ENCODE measurements at regions not wholly inside any gene's neighbourhood (a gene's known extent, or its start where the extent isn't known, plus 50 kb on each side); places are given as distances from the start of the nearest gene placed in this dataset.
"Not testable (repeated sequence)": the region's sequence is repeated elsewhere in the genome, so short reads cannot be mapped to it uniquely, and the experiment has no call there.

DNA sequence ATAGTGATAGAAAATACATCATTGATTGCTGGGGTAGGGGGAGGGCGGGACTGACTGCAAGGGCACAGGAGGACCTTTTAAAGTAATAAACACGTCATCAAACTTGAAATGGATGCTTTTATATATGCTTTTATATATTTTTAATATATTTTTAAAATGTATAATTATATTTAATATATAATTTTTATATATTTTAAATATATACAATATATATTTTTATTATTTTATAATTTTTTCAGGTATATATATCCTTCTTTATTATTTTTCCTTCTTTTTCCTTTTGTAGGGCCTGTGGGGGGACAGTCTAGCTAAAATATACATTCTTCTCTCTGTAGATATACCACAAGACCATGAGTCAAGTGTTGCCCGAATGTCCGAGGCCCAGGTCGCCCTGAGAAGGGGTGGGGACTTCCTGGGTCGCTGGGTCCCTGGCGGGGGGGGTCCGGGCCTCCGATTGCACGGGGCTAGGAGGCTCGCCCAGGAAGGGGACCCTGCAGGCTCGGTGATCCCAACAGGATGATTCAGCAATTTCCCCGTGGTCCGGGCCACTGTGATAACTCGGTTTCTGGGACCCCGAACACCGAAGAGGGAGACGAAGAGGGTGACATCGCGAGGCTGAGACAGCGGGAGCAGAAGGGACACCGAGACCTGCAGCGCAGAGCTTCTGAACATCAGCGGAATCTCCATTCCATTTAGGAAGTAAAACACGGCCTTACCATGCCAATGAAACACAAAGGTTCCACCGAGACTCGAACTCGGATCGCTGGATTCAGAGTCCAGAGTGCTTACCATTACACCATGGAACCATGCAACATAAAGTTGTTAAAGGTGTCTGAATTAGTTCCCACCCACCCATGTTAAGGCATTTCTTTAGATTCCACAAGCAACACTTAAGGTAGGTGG lies 112.5 kb upstream of the NBPF11 start:
- in situ Hi-C loops (cut with MboI; ENCODE audit: low pct_ligation_motif_present in 1 of 4, low pct_unique_long_range_greater_than_20kb in 1 of 4, low sequenced_read_pairs in 3 of 4) (no loop called here), intact Hi-C loops (cut with DNase I; ENCODE audit: low total_unique reads) (no loop called here)
- Histone ChIP-seq H3K36me3 (no peaks in the 10 kb centered on the region), H3K27me3 (peaks cover 11% of the 10 kb centered on the region), H3K9me3 (no peaks in the 10 kb centered on the region), H3K27ac (peak overlapping the region in 1 of 4 donors; percentile 66), H3K4me1 (peaks cover 0 to 6% (median 3%) of the 10 kb centered on the region in 4 donors), H3K4me3 (peak overlapping the region in 3 of 4 donors; percentile 41 to 55 (median 42))
- TF ChIP-seq CTCF (IDR thresholded peaks at IDR 0.05) (no peak), POLR2A (IDR thresholded peaks at IDR 0.05) (no peak), POLR2AphosphoS5 (IDR thresholded peaks at IDR 0.05) (no peak), EP300 (IDR thresholded peaks at IDR 0.05; ENCODE audit: low read depth) (no peak)
- 51 to 63% methylated on average over 14 to 29 of the region's 29 CpGs for WGBS, 2 donors (ENCODE audit: low coverage in 1 of 2)
- DNase-seq = no peak

- Histone ChIP-seq H3K36me3 (no peaks in the 10 kb centered on the region), H3K27me3 (peaks cover 11% of the 10 kb centered on the region), H3K4me1 (peaks cover 0 to 6% (median 3%) of the 10 kb centered on the region in 4 donors), H3K9me3 (no peaks in the 10 kb centered on the region), H3K4me3 (peak overlapping the region; percentile 31 to 55 (median 42)), H3K27ac (peak overlapping the region; percentile 57 to 78 (median 65))
- in situ Hi-C loops (cut with MboI; ENCODE audit: low pct_ligation_motif_present in 1 of 4, low pct_unique_long_range_greater_than_20kb in 1 of 4, low sequenced_read_pairs in 3 of 4) = no loop called here
- TF ChIP-seq POLR2AphosphoS5 (IDR thresholded peaks at IDR 0.05) (no peak), CTCF (IDR thresholded peaks at IDR 0.05) (no peak), EP300 (IDR thresholded peaks at IDR 0.05; ENCODE audit: low read depth) (no peak), POLR2A (IDR thresholded peaks at IDR 0.05) (no peak)
- intact Hi-C loops (cut with DNase I; ENCODE audit: low total_unique reads) = no loop called here
- DNase-seq = peak; percentile 57
- WGBS, 2 donors (ENCODE audit: low coverage in 1 of 2) = 2 to 10% methylated on average over 2 to 17 of the region's 17 CpGs
Measured at GRCh38 chr1:148263906-148264255, 111.8 kb upstream of the NBPF11 start.

GRCh38 chr1:148263128-148263905 lies 111.2 kb upstream of the NBPF11 start:
- H3K36me3 ChIP-seq = no peaks in the 10 kb centered on the region
- WGBS, 2 donors (ENCODE audit: low coverage in 1 of 2) = 0 to 2% methylated on average over 13 to 43 of the region's 43 CpGs
- no peaks in the 10 kb centered on the region for H3K9me3 ChIP-seq
- peaks cover 11% of the 10 kb centered on the region for H3K27me3 ChIP-seq
- H3K4me1 ChIP-seq = peaks cover 0 to 6% (median 3%) of the 10 kb centered on the region in 4 donors
- intact Hi-C loops (cut with DNase I; ENCODE audit: low total_unique reads) (no loop called here), in situ Hi-C loops (cut with MboI; ENCODE audit: low pct_ligation_motif_present in 1 of 4, low pct_unique_long_range_greater_than_20kb in 1 of 4, low sequenced_read_pairs in 3 of 4) (no loop called here)
- TF ChIP-seq POLR2A (IDR thresholded peaks at IDR 0.05) (peak; percentile 95), POLR2AphosphoS5 (IDR thresholded peaks at IDR 0.05) (peak; percentile 45 to 96 (median 95)), CTCF (IDR thresholded peaks at IDR 0.05) (no peak)
- H3K4me3 ChIP-seq = peak overlapping the region; percentile 31 to 55 (median 42)
- DNase-seq = peak; percentile 80
- peak overlapping the region; percentile 57 to 78 (median 65) for H3K27ac ChIP-seq

DNA sequence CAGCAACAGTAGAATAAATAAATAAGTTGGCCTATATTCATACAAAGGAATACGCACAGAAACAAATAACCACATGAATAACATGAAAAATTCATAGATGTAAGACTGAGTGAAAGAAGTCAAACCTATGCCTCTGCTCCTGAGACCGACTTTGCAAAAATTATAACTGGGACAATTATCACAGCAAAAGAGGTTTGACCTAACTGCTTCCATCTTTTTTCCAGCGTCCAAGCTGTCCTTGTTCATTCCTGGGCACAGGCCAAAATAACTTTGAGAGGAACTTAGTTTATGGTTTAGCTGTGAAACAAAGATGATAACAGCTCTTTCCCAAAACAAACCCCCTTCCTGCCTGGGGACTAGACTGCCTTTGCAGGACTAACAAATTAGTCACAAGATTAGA lies 109.6 kb upstream of the NBPF11 start:
- H3K36me3 ChIP-seq; H3K4me3 ChIP-seq; H3K4me1 ChIP-seq; intact Hi-C loops (cut with DNase I; ENCODE audit: low total_unique reads); H3K9me3 ChIP-seq; H3K27ac ChIP-seq; in situ Hi-C loops (cut with MboI; ENCODE audit: low pct_ligation_motif_present in 1 of 4, low pct_unique_long_range_greater_than_20kb in 1 of 4, low sequenced_read_pairs in 3 of 4); DNase-seq: not testable (repeated sequence)
- peaks cover 11% of the 10 kb centered on the region for H3K27me3 ChIP-seq
- 56 to 74% methylated on average over 2 to 3 of the region's 3 CpGs for WGBS, 2 donors (ENCODE audit: low coverage in 1 of 2)

GRCh38 chr1:148257886-148258285 lies 105.8 kb upstream of the NBPF11 start:
- H3K9me3 ChIP-seq; H3K4me1 ChIP-seq; H3K4me3 ChIP-seq; H3K27ac ChIP-seq; intact Hi-C loops (cut with DNase I; ENCODE audit: low total_unique reads); H3K36me3 ChIP-seq; in situ Hi-C loops (cut with MboI; ENCODE audit: low pct_ligation_motif_present in 1 of 4, low pct_unique_long_range_greater_than_20kb in 1 of 4, low sequenced_read_pairs in 3 of 4); DNase-seq: not testable (repeated sequence)
- H3K27me3 ChIP-seq = peaks cover 11% of the 10 kb centered on the region
- WGBS, 2 donors (ENCODE audit: low coverage in 1 of 2) = 58 to 69% methylated on average over 2 to 4 of the region's 4 CpGs

All from transverse colon (tissue), 4 donors.